ENCODE measurements at regions not wholly inside any gene's neighbourhood (a gene's known extent, or its start where the extent isn't known, plus 50 kb on each side); places are given as distances from the start of the nearest gene placed in this dataset.

DNA sequence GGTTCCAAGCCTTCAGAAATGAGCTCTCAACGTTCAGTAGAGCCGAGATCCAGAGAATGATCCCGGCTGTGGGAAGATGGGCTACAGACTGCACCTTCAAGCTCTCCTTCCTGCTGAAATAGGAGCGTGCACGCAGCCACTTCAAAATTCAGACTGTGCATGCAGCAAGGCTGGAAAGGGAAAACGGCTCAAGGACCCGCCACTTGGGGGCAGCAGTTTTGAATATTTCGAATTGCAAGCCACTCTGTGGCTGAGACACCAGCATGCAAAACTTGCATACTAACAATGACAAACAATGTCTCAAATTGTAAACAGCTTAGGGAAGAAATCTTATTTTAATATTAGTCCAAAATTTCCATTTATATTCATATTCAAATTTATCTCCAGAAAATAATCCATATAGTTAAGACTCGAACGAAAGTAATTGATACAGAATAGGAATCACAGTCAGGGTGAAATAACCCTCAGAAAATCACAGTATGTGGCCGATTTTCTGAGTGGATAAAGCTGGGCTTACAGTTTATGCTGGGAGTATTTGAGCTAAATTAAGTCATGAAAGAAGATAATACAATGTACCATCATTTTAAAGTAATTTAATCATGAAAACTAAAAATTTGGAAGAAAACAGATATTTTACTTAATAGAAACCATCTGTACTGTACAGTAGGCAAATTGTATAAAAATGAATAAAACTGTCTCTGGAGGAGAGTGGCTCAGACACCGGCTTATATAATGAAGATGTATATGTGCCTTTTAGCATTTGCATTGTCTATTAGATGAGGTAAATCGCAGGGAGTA is 137.9 kb upstream of the MKI67 start:
- H3K4me2 ChIP-seq (ENCODE audit: insufficient read depth, low read length): no peak overlapping the region
- H3K9ac ChIP-seq (replicated peaks; ENCODE audit: extremely low read depth, insufficient read depth, low read length): no peak overlapping the region
- peaks cover 2 to 12% of the 10 kb centered on the region in 2 experiments for H3K27me3 ChIP-seq (ENCODE audit: control insufficient read depth in 2 of 2, insufficient read depth in 2 of 2, low read length in 2 of 2)
- no peaks in the 10 kb centered on the region for H3K36me3 ChIP-seq (ENCODE audit: control insufficient read depth in 2 of 2, extremely low read depth in 1 of 2, insufficient read depth in 2 of 2, low read length in 2 of 2)
- H3K27ac ChIP-seq (ENCODE audit: insufficient read depth, low read depth, low read length): no peak overlapping the region
- H3K9me3 ChIP-seq (replicated peaks; ENCODE audit: control insufficient read depth, insufficient read depth, low read length): no peaks in the 10 kb centered on the region
- no TSS peak for BruUV-seq (replicated peaks)
- H3K4me3 ChIP-seq (replicated peaks in 1 of 3; ENCODE audit: insufficient read depth in 1 of 3, low read depth in 1 of 3, low read length in 3 of 3): no peak overlapping the region
- intact Hi-C loops (cut with micrococcal nuclease) (loop anchor here (1.0 to 10.0 kb wide), 4 partner anchors 271 to 1863 kb away; no protein-coding TSS in a partner anchor), dilution Hi-C loops (cut with MboI; ENCODE audit: extremely low pct_ligation_motif_present, low sequenced_read_pairs) (no loop called here)
- CTCF ChIA-PET: interaction anchor here (0.9 to 2.1 kb wide), 3 partner anchors 1707 to 1863 kb away, joined by 4 to 10 read pairs (median 6); no protein-coding TSS in a partner anchor
- peak; percentile 75 for FAIRE-seq
- no peak overlapping the region for H2AFZ ChIP-seq (ENCODE audit: low read depth, low read length)
- TF ChIP-seq JUN (IDR thresholded peaks at IDR 0.05; ENCODE audit: borderline replicate concordance, insufficient read depth, insufficient read length, low read depth) (no peak), POLR2A (IDR thresholded peaks at IDR 0.05; ENCODE audit: low read depth, low read length) (no peak), FOS (IDR thresholded peaks at IDR 0.05; ENCODE audit: borderline replicate concordance, insufficient read depth, low read length) (no peak), EZH2 (IDR thresholded peaks at IDR 0.05; ENCODE audit: borderline replicate concordance, low read depth, low read length, severe bottlenecking) (no peak), GATA2 (IDR thresholded peaks at IDR 0.05; ENCODE audit: insufficient read depth, insufficient read length, low read depth, low read length) (no peak), POLR2AphosphoS5 (IDR thresholded peaks at IDR 0.05; ENCODE audit: insufficient read depth, low read depth, low read length) (no peak), CTCF (IDR thresholded peaks at IDR 0.05; ENCODE audit: extremely low read depth in 1 of 2, insufficient read depth in 1 of 2, low read depth in 1 of 2, low read length in 2 of 2) (peak; percentile 60 to 73)
- H3K9me1 ChIP-seq (replicated peaks; ENCODE audit: control insufficient read depth, extremely low read depth, insufficient read depth, low read length): no peaks in the 10 kb centered on the region
- no peaks in the 10 kb centered on the region for H3K79me2 ChIP-seq (ENCODE audit: control insufficient read depth, insufficient read depth, low read length)
- H4K20me1 ChIP-seq (replicated peaks; ENCODE audit: control insufficient read depth, extremely low read depth, insufficient read depth, low read length): no peaks in the 10 kb centered on the region
- POLR2A ChIA-PET: no interaction called here
- H3K4me1 ChIP-seq (ENCODE audit: control insufficient read depth, extremely low read depth, insufficient read depth, low read length): no peaks in the 10 kb centered on the region
- peak; percentile 52 for DNase-seq (ENCODE audit: low read depth, low spot score)
